ENCODE measurements at regions not wholly inside any gene's neighbourhood (a gene's known extent, or its start where the extent isn't known, plus 50 kb on each side); places are given as distances from the start of the nearest gene placed in this dataset.

DNA sequence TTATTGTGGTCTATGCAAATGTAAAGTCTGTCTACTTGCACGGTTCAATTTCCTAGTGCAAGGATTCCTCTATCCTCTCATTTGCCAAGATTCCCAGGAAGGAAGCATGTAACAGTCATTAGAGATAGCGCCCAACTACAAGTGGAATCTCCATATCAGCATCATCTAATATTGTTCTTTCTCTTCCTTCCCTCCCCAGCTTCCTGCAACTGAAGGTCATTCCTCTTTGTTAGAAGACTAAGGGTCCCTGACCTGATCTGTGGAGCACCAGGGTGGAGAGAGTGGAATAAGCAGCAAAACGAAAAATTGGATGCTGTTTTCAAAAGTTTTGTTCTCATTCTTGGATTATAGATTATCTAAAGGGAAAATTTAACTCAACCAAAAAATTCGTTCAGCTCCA, 714.0 kb downstream of the DIAPH3 start:
- TF ChIP-seq CTCF (conservative IDR thresholded peaks at IDR 0.05) (no peak), EZH2 (IDR thresholded peaks at IDR 0.05; ENCODE audit: low read depth) (no peak)
